ENCODE measurements at regions not wholly inside any gene's neighbourhood (a gene's known extent, or its start where the extent isn't known, plus 50 kb on each side); places are given as distances from the start of the nearest gene placed in this dataset.

DNA sequence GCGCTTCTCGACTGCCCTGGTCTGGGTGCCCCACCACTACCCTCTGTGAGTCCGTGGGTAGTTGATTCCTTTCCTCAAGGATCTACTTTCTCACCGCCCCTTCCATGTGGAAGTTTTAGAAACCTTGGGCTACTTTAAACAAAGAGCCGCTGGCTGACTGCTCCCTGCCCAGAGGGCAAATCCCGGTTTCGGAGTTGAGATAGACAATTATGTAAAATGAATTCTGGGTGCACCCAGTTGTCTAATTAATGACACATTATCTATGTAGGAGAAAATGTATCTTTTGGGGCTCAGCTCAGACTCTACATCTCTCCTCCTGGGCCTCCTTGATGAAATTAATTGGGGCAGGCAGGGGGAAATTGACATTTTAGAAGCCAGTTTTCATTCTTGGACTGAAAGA lies 305.4 kb downstream of the UQCRFS1 start:
- Mint-ChIP-seq H3K27ac (no peak overlapping the region), H3K4me3 (no peak overlapping the region)

DNA sequence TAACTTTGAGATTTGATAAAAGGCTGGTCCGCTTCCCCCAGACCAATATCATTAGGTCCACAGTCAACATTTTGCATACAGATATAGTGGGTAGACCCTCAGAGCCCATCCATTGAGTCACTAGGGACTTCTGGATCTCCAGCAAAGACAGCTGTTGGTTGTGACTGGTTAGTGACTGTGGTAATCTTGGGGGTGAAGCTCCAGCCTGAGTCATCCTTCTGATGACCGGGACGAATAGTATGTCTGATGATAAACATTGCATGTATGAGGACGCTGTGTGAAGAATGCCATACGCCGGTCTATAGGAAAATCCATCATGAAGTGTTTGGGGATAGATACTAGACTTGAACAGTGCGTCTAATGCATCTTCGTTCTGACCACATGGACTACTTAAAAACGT lies 307.0 kb downstream of the UQCRFS1 start:
- Mint-ChIP-seq H3K36me3 (no peaks in the 10 kb centered on the region), H3K4me1 (no peaks in the 10 kb centered on the region), H3K27me3 (ENCODE audit: low read depth in 3 of 3) (peaks cover 0 to 11% (median 4%) of the 10 kb centered on the region in 3 donors), H3K27ac (no peak overlapping the region), H3K4me3 (no peak overlapping the region), H3K9me3 (no peaks in the 10 kb centered on the region)
- DNase-seq, result no peak

More for the DNA sequence above, 305.4 kb downstream of the UQCRFS1 start:
- Mint-ChIP-seq H3K27me3 (ENCODE audit: low read depth in 3 of 3) (peaks cover 0 to 14% (median 4%) of the 10 kb centered on the region in 3 donors), H3K9me3 (no peaks in the 10 kb centered on the region), H3K36me3 (no peaks in the 10 kb centered on the region), H3K4me1 (no peaks in the 10 kb centered on the region)
- no peak for DNase-seq

DNA sequence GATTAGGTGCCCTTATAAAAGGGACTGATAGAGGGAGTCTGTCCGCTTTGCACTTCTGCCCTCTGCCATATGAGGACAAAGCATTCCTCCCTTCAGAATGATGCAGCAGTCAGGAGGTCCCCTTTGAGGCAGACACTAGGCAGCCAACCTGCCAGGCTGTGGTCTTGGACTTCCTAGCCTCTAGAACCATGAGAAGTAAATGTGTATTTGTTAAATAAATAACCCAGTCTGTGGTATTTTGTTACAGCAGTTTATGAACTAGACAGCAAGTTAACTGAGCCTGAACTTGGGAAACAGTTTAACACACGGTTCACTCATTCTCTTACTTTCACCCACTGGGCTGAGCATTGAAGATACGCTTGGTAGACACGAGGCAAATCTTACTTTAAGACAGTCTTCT lies 313.2 kb downstream of the UQCRFS1 start:
- no peak overlapping the region for H3K4me3 Mint-ChIP-seq
- H3K36me3 Mint-ChIP-seq, result no peaks in the 10 kb centered on the region
- no peak for DNase-seq
- H3K27ac Mint-ChIP-seq, result no peak overlapping the region
- no peaks in the 10 kb centered on the region for H3K9me3 Mint-ChIP-seq
- no peaks in the 10 kb centered on the region for H3K4me1 Mint-ChIP-seq
- peaks cover 0 to 4% (median 2%) of the 10 kb centered on the region in 3 donors for H3K27me3 Mint-ChIP-seq (ENCODE audit: low read depth in 3 of 3)

DNA sequence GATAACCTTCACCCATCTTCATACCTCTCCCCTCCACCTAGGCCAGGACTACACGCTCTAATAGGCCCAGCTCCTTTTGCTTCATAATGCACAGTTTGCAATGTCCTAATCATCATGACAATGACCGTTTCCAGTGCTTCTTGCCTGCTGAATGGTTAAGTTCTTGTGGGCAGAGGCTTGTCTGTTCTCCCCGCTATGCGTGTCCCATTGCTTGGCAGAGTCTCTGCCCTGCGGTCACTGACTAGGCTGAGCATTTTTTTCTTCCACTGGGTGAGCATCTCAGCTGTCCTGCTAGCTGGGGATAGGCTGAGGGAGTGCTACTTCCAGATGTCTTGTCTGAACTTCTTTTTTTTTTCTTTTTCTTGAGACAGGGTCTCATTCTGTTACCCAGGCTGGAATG lies 314.7 kb downstream of the UQCRFS1 start:
- no peak overlapping the region for H3K4me3 Mint-ChIP-seq
- H3K27me3 Mint-ChIP-seq (ENCODE audit: low read depth in 3 of 3), result peaks cover 0 to 4% (median 2%) of the 10 kb centered on the region in 3 donors
- no peaks in the 10 kb centered on the region for H3K36me3 Mint-ChIP-seq
- H3K9me3 Mint-ChIP-seq, result no peaks in the 10 kb centered on the region
- H3K4me1 Mint-ChIP-seq, result no peaks in the 10 kb centered on the region
- DNase-seq, result no peak
- no peak overlapping the region for H3K27ac Mint-ChIP-seq

DNA sequence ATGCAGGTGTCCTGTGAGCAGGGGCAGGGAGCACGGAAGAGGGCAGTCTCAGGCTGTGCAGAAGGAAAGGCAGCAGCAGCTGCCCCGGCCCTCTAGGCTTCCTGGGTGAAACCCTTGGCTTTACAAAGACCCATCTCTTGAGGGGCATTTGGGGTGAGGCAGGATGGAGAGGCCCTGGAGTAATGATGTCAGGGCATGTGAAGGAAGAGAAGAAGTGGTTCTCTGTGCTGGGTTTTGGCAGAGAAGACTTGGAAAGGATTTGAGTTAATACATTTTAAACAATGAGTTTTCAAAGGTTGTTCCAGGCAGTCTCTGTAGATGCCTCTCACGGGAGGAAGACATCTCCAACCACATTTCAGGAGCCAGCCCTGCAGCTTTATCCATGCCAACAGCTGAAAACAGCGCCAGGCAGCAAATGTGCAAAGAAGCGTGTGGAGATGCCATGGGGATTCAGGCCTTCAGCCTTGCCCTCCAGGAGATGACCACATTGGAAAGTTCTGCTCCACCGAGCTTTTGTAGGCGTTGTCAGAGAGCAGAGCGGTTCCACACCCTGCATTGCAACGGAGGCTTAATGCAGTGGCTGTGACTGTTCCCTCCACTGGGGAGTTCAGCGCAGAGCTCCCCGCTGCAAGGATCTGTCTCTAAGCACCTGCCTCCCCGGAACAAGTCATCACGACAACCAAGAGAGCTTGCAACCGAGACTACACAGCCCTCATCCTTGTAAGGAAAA lies 322.8 kb downstream of the UQCRFS1 start:
- Mint-ChIP-seq H3K4me3 (no peak overlapping the region), H3K4me1 (no peaks in the 10 kb centered on the region), H3K9me3 (no peaks in the 10 kb centered on the region), H3K27me3 (ENCODE audit: low read depth in 3 of 3) (peaks cover 0 to 5% (median 4%) of the 10 kb centered on the region in 3 donors), H3K27ac (no peak overlapping the region), H3K36me3 (no peaks in the 10 kb centered on the region)
- no peak for DNase-seq

DNA sequence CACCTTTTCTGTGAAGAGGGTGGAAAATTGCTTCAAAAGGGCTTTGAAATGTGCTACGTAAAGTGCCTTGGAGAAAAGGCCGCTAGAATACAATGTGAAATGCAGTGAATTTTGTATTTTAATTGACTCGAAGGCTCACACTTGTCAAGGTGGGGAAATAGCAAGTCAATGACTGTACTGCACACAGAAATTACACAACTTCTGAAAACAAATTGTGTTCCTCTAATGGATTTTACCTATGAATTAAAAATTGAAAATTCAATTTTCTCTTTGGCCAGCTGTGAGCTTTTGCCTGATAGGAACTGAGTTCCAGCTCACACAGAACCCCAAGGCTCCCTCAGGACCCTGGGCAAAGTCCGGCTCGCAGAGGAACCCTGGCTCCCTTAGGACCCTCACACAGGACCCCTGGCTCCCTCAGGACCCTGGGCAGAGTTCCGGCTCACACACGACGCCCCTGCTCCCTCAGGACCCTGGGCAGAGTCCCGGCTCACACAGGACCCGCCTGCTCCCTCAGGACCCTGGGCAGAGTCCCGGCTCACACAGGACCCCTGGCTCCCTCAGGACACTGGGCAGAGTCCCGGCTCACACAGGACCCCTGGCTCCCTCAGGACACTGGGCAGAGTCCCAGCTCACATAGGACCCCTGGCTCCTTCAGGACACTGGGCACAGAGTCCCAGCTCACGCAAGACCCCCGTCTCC lies 324.9 kb downstream of the UQCRFS1 start:
- Mint-ChIP-seq H3K4me1 (no peaks in the 10 kb centered on the region), H3K27ac (no peak overlapping the region), H3K9me3 (no peaks in the 10 kb centered on the region), H3K4me3 (no peak overlapping the region), H3K27me3 (ENCODE audit: low read depth in 3 of 3) (peaks cover 0 to 12% (median 4%) of the 10 kb centered on the region in 3 donors), H3K36me3 (no peaks in the 10 kb centered on the region)
- DNase-seq, result no peak

DNA sequence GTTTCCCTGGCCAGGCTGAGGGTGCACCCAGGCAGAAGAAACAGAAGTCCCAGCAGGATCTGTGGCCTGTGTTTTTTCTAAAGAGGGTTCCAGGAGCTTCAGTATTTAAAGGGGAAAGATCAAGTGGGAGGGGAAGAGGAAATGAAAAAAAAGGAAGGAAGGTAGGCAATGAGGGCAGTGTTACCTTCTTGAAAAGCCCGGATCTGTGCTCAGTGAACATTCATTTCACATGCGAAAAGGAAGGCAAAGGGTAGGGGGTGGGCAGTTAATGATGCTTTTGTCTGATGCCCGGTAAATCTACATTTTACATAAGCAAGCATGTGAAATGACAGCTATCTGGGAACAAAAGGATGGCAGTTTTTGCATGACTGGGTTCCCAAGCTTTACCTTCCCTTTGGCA lies 326.2 kb downstream of the UQCRFS1 start:
- Mint-ChIP-seq H3K4me3 (no peak overlapping the region), H3K9me3 (no peaks in the 10 kb centered on the region), H3K27me3 (ENCODE audit: low read depth in 3 of 3) (peaks cover 2 to 13% (median 4%) of the 10 kb centered on the region in 3 donors), H3K27ac (no peak overlapping the region), H3K36me3 (no peaks in the 10 kb centered on the region), H3K4me1 (no peaks in the 10 kb centered on the region)
- DNase-seq, result no peak

DNA sequence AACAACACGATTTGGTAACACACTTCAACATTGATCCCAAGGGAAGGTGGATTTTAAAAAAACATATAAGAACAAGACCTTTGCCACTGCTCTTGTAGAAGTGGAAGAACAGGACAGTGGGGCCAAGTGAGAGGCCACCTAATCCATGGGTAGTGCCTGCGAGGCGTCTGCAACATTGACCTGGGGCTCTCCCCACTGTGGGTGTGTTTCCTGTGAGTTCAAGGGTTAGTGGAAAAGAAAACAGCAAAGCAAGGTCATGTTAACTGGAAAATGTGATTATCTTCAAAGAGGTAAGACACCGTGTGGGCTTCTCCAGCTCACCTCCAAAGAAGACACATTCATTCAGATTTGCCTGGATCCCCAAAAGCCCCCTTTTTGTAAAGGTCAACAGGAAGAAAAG lies 327.0 kb downstream of the UQCRFS1 start:
- Mint-ChIP-seq H3K9me3 (no peaks in the 10 kb centered on the region), H3K27me3 (ENCODE audit: low read depth in 3 of 3) (peaks cover 2 to 13% (median 4%) of the 10 kb centered on the region in 3 donors), H3K36me3 (no peaks in the 10 kb centered on the region), H3K4me1 (no peaks in the 10 kb centered on the region), H3K4me3 (no peak overlapping the region), H3K27ac (no peak overlapping the region)
- DNase-seq, result no peak

DNA sequence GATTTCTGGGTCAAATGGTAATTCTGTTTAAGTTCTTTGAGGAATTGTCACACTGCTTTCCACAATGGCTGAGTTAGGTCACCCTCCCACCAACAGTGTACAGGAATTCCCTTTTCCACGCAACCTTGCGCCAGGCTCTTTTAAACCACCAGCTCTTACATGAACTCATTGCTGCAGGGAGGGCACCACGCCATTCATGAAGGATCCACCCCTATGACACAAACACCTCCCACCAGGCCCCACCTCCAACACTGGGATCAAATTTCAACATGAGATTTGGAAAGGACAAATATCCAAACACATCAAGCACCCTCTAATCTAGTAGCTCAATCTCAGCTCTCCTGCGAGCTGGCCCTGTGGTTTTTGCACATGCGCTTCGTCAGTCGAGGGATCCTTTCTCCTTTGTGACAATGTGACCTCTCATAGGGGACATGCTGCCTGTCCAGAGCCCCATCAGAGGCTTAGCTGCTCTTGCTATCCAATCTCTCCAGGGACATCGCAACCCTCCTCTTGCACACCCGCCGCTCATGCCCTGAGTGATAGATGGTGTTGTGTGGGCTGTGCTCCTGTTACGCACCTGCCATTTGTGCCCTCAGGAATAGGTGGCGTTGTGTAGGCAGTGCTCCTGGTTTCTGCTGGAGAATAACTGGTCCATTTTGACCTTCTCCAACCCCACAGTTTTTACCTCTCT lies 328.0 kb downstream of the UQCRFS1 start:
- no peaks in the 10 kb centered on the region for H3K36me3 Mint-ChIP-seq
- H3K27ac Mint-ChIP-seq, result no peak overlapping the region
- no peaks in the 10 kb centered on the region for H3K9me3 Mint-ChIP-seq
- no peak for DNase-seq
- no peak overlapping the region for H3K4me3 Mint-ChIP-seq
- H3K27me3 Mint-ChIP-seq (ENCODE audit: low read depth in 3 of 3), result peaks cover 2 to 13% (median 4%) of the 10 kb centered on the region in 3 donors
- no peaks in the 10 kb centered on the region for H3K4me1 Mint-ChIP-seq

DNA sequence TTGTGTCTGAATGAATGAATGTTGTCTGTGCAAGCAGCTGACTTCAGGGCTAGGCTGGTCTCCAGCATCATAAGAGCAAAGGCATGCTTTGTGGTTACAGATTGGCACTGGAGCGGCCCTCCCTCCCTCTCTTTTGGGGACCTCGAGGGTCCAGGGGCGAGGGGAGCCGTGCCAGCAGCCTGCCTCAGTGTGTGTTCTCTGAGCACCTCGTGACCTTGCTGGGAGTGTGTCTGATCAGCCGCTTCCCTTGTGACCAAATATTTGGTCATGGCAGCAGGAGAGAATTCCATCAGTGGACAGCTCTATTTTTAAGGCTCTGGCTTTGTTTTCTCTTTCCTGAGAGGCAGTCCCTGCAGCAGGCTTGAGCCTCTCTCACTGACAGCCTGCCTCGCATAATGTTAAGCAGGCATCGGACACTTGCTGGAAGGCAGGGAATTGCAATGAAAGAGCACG lies 329.7 kb downstream of the UQCRFS1 start:
- no peak for DNase-seq
- Mint-ChIP-seq H3K4me3 (no peak overlapping the region), H3K27ac (no peak overlapping the region), H3K4me1 (no peaks in the 10 kb centered on the region), H3K36me3 (no peaks in the 10 kb centered on the region), H3K9me3 (no peaks in the 10 kb centered on the region), H3K27me3 (ENCODE audit: low read depth in 3 of 3) (peaks cover 2 to 11% (median 2%) of the 10 kb centered on the region in 3 donors)

DNA sequence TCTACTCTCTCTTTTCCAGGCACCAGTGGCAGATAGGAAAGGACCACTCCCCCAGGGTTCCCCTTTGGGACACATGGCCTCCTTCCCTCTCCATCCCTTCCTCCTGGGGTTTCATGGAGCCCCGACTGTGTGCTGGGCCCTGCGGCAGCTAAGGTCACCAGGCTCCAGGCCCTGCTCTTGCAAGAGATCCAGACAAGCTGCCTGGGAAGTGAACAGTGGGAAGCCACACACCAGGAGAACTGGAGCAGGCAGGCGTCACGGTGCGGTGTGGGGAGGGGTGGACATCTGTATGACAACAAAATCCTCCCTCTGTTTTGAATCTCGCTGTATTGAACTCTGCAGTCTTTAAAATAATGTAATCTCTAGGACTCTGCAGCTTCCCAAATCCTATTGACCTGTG lies 330.1 kb downstream of the UQCRFS1 start:
- H3K27ac Mint-ChIP-seq, result no peak overlapping the region
- H3K27me3 Mint-ChIP-seq (ENCODE audit: low read depth in 3 of 3), result peaks cover 2 to 11% (median 2%) of the 10 kb centered on the region in 3 donors
- no peaks in the 10 kb centered on the region for H3K9me3 Mint-ChIP-seq
- H3K4me1 Mint-ChIP-seq, result no peaks in the 10 kb centered on the region
- no peak overlapping the region for H3K4me3 Mint-ChIP-seq
- H3K36me3 Mint-ChIP-seq, result no peaks in the 10 kb centered on the region
- DNase-seq, result no peak

DNA sequence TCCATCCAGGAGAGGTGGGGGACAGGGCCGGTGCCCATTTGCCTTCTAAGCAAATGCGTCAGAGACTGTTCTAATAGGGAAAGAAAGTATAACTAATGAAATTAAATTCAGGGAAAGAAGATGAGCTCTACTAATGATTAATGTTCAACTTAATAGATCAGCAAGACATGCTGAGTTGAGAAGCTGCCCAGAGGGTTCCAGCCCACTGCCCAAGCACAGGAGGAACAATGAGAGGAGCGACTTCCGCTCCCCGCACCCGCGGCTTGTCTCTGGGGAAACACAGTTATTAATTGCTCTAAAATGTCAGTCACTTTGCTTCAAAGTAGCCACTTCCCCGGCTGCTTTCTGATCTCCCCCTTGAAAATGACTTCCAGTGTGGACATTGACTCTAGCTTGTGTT lies 331.3 kb downstream of the UQCRFS1 start:
- Mint-ChIP-seq H3K27ac (no peak overlapping the region), H3K27me3 (ENCODE audit: low read depth in 3 of 3) (peaks cover 2 to 9% (median 2%) of the 10 kb centered on the region in 3 donors)

DNA sequence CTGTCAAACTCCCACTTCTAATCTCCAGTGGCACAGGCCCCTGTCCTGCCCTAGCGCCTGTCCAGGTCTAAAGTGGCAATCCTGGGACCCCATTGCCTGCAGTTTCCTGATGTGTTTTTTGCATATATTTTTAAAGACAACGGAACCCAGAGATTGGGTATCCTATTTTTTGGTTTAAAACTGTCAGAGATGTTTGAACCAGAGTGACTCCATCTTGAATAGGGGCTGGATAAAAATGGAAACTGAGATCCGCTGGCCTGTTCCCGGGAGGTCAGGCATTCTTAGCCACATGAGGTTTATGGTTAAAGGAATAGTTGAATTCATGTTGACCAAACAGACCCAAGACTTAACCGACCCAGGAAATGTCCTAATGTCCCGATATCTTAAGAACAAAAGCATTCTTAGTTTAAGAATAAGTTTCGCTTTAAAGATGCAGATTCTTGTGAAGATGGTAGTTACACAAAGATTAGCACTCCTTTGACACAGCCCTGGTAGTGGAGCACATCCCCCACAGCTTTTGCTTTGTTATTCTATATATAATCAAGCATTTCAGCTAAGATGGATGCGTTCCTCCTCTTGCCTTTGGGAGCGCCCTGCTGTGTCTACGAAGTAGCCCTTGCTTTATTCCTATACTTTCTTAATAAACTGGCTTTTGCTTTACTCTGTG lies 332.1 kb downstream of the UQCRFS1 start:
- Mint-ChIP-seq H3K27me3 (ENCODE audit: low read depth in 3 of 3) (peaks cover 2 to 9% (median 2%) of the 10 kb centered on the region in 3 donors), H3K27ac (peak overlapping the region in 1 of 6 donors; percentile 38), H3K9me3 (no peaks in the 10 kb centered on the region), H3K36me3 (no peaks in the 10 kb centered on the region), H3K4me3 (no peak overlapping the region), H3K4me1 (no peaks in the 10 kb centered on the region)
- no peak for DNase-seq

More for the DNA sequence above, 331.3 kb downstream of the UQCRFS1 start:
- no peaks in the 10 kb centered on the region for H3K4me1 Mint-ChIP-seq
- no peak overlapping the region for H3K4me3 Mint-ChIP-seq
- no peak for DNase-seq
- no peaks in the 10 kb centered on the region for H3K36me3 Mint-ChIP-seq
- H3K9me3 Mint-ChIP-seq, result no peaks in the 10 kb centered on the region

Measured in immature natural killer cell (primary cell).